Activated naive CD4-positive, alpha-beta T cell treated with anti-CD3 and anti-CD28 coated beads, Interleukin-2, amount 50 U/mL, for 24 hours (primary cell): ENCODE measurements at regions not wholly inside any gene's neighbourhood (a gene's known extent, or its start where the extent isn't known, plus 50 kb on each side); places are given as distances from the start of the nearest gene placed in this dataset.

Experiments used
- H3K27ac Mint-ChIP-seq: one replicate; pipeline ENCODE4 v1.8.0; 2021; ENCODE audit warnings: mild to moderate bottlenecking, mixed read lengths
- H3K27me3 Mint-ChIP-seq: one replicate; pipeline ENCODE4 v1.8.0; 2021; ENCODE audit warnings: mixed read lengths
- H3K36me3 Mint-ChIP-seq: one replicate; pipeline ENCODE4 v1.8.0; 2021; ENCODE audit warnings: mixed read lengths
- H3K4me1 Mint-ChIP-seq: one replicate; pipeline ENCODE4 v1.8.0; 2021; ENCODE audit warnings: mixed read lengths
- H3K4me3 Mint-ChIP-seq: one replicate; pipeline ENCODE4 v1.8.0; 2021; ENCODE audit warnings: mild to moderate bottlenecking, mixed read lengths
- H3K9me3 Mint-ChIP-seq: one replicate; pipeline ENCODE4 v1.8.0; 2021; ENCODE audit warnings: mixed read lengths

GRCh38 chr22:27639248-27640086, 162.1 kb downstream of the MN1 start:
- no peaks in the 10 kb centered on the region for H3K4me1 Mint-ChIP-seq
- no peak overlapping the region for H3K4me3 Mint-ChIP-seq

GRCh38 chr22:27641049-27641795, 160.3 kb downstream of the MN1 start:
- Mint-ChIP-seq H3K4me3 (no peak overlapping the region), H3K4me1 (no peaks in the 10 kb centered on the region), H3K9me3 (no peaks in the 10 kb centered on the region), H3K27me3 (peaks cover 2% of the 10 kb centered on the region), H3K27ac (no peak overlapping the region), H3K36me3 (no peaks in the 10 kb centered on the region)

More at GRCh38 chr22:27639248-27640086, 162.1 kb downstream of the MN1 start:
- Mint-ChIP-seq H3K36me3 (no peaks in the 10 kb centered on the region), H3K27me3 (peaks cover 4% of the 10 kb centered on the region), H3K9me3 (no peaks in the 10 kb centered on the region), H3K27ac (no peak overlapping the region)

- no peaks in the 10 kb centered on the region for H3K27me3 Mint-ChIP-seq
- H3K4me1 Mint-ChIP-seq, result no peaks in the 10 kb centered on the region
- H3K27ac Mint-ChIP-seq, result no peak overlapping the region
- H3K36me3 Mint-ChIP-seq, result no peaks in the 10 kb centered on the region
- no peaks in the 10 kb centered on the region for H3K9me3 Mint-ChIP-seq
- H3K4me3 Mint-ChIP-seq, result no peak overlapping the region
Measured at GRCh38 chr22:27642104-27642800, 159.3 kb downstream of the MN1 start.

GRCh38 chr22:27643907-27644306, 157.6 kb downstream of the MN1 start:
- no peaks in the 10 kb centered on the region for H3K9me3 Mint-ChIP-seq
- no peaks in the 10 kb centered on the region for H3K27me3 Mint-ChIP-seq

GRCh38 chr22:27644566-27644965, 157.0 kb downstream of the MN1 start:
- Mint-ChIP-seq H3K27ac (no peak overlapping the region), H3K36me3 (no peaks in the 10 kb centered on the region), H3K4me3 (no peak overlapping the region), H3K4me1 (no peaks in the 10 kb centered on the region), H3K9me3 (no peaks in the 10 kb centered on the region), H3K27me3 (no peaks in the 10 kb centered on the region)

More at GRCh38 chr22:27643907-27644306, 157.6 kb downstream of the MN1 start:
- Mint-ChIP-seq H3K27ac (no peak overlapping the region), H3K4me1 (no peaks in the 10 kb centered on the region), H3K4me3 (no peak overlapping the region), H3K36me3 (no peaks in the 10 kb centered on the region)

GRCh38 chr22:27647540-27647939, 154.0 kb downstream of the MN1 start:
- Mint-ChIP-seq H3K36me3 (no peaks in the 10 kb centered on the region), H3K9me3 (no peaks in the 10 kb centered on the region), H3K27me3 (peaks cover 2% of the 10 kb centered on the region), H3K4me1 (no peaks in the 10 kb centered on the region), H3K4me3 (no peak overlapping the region), H3K27ac (no peak overlapping the region)

GRCh38 chr22:27648074-27648473, 153.5 kb downstream of the MN1 start:
- H3K27ac Mint-ChIP-seq, result no peak overlapping the region
- peaks cover 2% of the 10 kb centered on the region for H3K27me3 Mint-ChIP-seq
- H3K36me3 Mint-ChIP-seq, result no peaks in the 10 kb centered on the region
- H3K4me3 Mint-ChIP-seq, result no peak overlapping the region
- no peaks in the 10 kb centered on the region for H3K4me1 Mint-ChIP-seq
- no peaks in the 10 kb centered on the region for H3K9me3 Mint-ChIP-seq

- no peaks in the 10 kb centered on the region for H3K36me3 Mint-ChIP-seq
- H3K27ac Mint-ChIP-seq, result no peak overlapping the region
- H3K9me3 Mint-ChIP-seq, result no peaks in the 10 kb centered on the region
- H3K27me3 Mint-ChIP-seq, result peaks cover 4% of the 10 kb centered on the region
- no peaks in the 10 kb centered on the region for H3K4me1 Mint-ChIP-seq
- no peak overlapping the region for H3K4me3 Mint-ChIP-seq
Measured at GRCh38 chr22:27648853-27649252, 152.7 kb downstream of the MN1 start.

GRCh38 chr22:27650572-27650971, 151.0 kb downstream of the MN1 start:
- peaks cover 6% of the 10 kb centered on the region for H3K9me3 Mint-ChIP-seq
- no peak overlapping the region for H3K27ac Mint-ChIP-seq
- no peaks in the 10 kb centered on the region for H3K36me3 Mint-ChIP-seq
- no peaks in the 10 kb centered on the region for H3K4me1 Mint-ChIP-seq
- no peak overlapping the region for H3K4me3 Mint-ChIP-seq
- peaks cover 4% of the 10 kb centered on the region for H3K27me3 Mint-ChIP-seq

GRCh38 chr22:27650985-27651384, 150.6 kb downstream of the MN1 start:
- Mint-ChIP-seq H3K4me1 (no peaks in the 10 kb centered on the region), H3K9me3 (peaks cover 6% of the 10 kb centered on the region), H3K36me3 (no peaks in the 10 kb centered on the region), H3K4me3 (no peak overlapping the region), H3K27ac (no peak overlapping the region), H3K27me3 (peaks cover 4% of the 10 kb centered on the region)

- H3K9me3 Mint-ChIP-seq, result peaks cover 6% of the 10 kb centered on the region
- peaks cover 4% of the 10 kb centered on the region for H3K27me3 Mint-ChIP-seq
- no peak overlapping the region for H3K4me3 Mint-ChIP-seq
- no peak overlapping the region for H3K27ac Mint-ChIP-seq
- no peaks in the 10 kb centered on the region for H3K4me1 Mint-ChIP-seq
- H3K36me3 Mint-ChIP-seq, result no peaks in the 10 kb centered on the region
Measured at GRCh38 chr22:27651486-27651885, 150.1 kb downstream of the MN1 start.

- H3K36me3 Mint-ChIP-seq, result no peaks in the 10 kb centered on the region
- H3K4me3 Mint-ChIP-seq, result no peak overlapping the region
- peaks cover 4% of the 10 kb centered on the region for H3K27me3 Mint-ChIP-seq
- peaks cover 6% of the 10 kb centered on the region for H3K9me3 Mint-ChIP-seq
- H3K4me1 Mint-ChIP-seq, result no peaks in the 10 kb centered on the region
- H3K27ac Mint-ChIP-seq, result no peak overlapping the region
Measured at GRCh38 chr22:27654546-27655445, 146.8 kb downstream of the MN1 start.

GRCh38 chr22:27655582-27656185, 145.9 kb downstream of the MN1 start:
- no peak overlapping the region for H3K27ac Mint-ChIP-seq
- H3K36me3 Mint-ChIP-seq, result no peaks in the 10 kb centered on the region
- H3K27me3 Mint-ChIP-seq, result peaks cover 2% of the 10 kb centered on the region
- peaks cover 6% of the 10 kb centered on the region for H3K9me3 Mint-ChIP-seq
- no peak overlapping the region for H3K4me3 Mint-ChIP-seq
- no peaks in the 10 kb centered on the region for H3K4me1 Mint-ChIP-seq

- Mint-ChIP-seq H3K4me3 (no peak overlapping the region), H3K36me3 (no peaks in the 10 kb centered on the region), H3K27ac (no peak overlapping the region), H3K9me3 (peaks cover 6% of the 10 kb centered on the region), H3K27me3 (peaks cover 2% of the 10 kb centered on the region), H3K4me1 (no peaks in the 10 kb centered on the region)
Measured at GRCh38 chr22:27656970-27657369, 144.6 kb downstream of the MN1 start.

- Mint-ChIP-seq H3K27ac (no peak overlapping the region), H3K27me3 (peaks cover 3% of the 10 kb centered on the region), H3K36me3 (no peaks in the 10 kb centered on the region), H3K4me1 (no peaks in the 10 kb centered on the region), H3K9me3 (peaks cover under 1% of the 10 kb centered on the region), H3K4me3 (no peak overlapping the region)
Measured at GRCh38 chr22:27660306-27660705, 141.2 kb downstream of the MN1 start.
